ENCODE measurements at regions not wholly inside any gene's neighbourhood (a gene's known extent, or its start where the extent isn't known, plus 50 kb on each side); places are given as distances from the start of the nearest gene placed in this dataset.

GRCh38 chr14:82047777-82048470, 514.3 kb upstream of the SEL1L start:
- TF ChIP-seq CTCF (IDR thresholded peaks at IDR 0.05) (no peak), POLR2A (IDR thresholded peaks at IDR 0.05) (no peak)
